OCI-LY7 (cell line): ENCODE measurements at regions not wholly inside any gene's neighbourhood (a gene's known extent, or its start where the extent isn't known, plus 50 kb on each side); places are given as distances from the start of the nearest gene placed in this dataset.
"Not testable (repeated sequence)": the region's sequence is repeated elsewhere in the genome, so short reads cannot be mapped to it uniquely, and the experiment has no call there.

Source experiments
- EZH2phosphoT487 ChIP-seq: fragments of 200-600 bp; sonication (generic); IDR thresholded peaks from 2 replicates; pipeline ENCODE4 v1.6.1; 2018; ENCODE audit warnings: low read depth, borderline replicate concordance, mild to moderate bottlenecking, mixed run types, antibody characterized with exemption, low read length, moderate library complexity, mixed read lengths
- TF ChIP-seq, protein P1 (sequence below): fragments of 200-600 bp; sonication (generic); conservative IDR thresholded peaks from 2 replicates; pipeline ENCODE4 v1.5.1; 2014; ENCODE audit warnings: mild to moderate bottlenecking, antibody characterized with exemption, low read length, moderate library complexity, mixed read lengths

GRCh38 chr20:5453745-5454144 lies 137.0 kb upstream of the PROKR2 start:
- TF ChIP-seq, protein P1, sequence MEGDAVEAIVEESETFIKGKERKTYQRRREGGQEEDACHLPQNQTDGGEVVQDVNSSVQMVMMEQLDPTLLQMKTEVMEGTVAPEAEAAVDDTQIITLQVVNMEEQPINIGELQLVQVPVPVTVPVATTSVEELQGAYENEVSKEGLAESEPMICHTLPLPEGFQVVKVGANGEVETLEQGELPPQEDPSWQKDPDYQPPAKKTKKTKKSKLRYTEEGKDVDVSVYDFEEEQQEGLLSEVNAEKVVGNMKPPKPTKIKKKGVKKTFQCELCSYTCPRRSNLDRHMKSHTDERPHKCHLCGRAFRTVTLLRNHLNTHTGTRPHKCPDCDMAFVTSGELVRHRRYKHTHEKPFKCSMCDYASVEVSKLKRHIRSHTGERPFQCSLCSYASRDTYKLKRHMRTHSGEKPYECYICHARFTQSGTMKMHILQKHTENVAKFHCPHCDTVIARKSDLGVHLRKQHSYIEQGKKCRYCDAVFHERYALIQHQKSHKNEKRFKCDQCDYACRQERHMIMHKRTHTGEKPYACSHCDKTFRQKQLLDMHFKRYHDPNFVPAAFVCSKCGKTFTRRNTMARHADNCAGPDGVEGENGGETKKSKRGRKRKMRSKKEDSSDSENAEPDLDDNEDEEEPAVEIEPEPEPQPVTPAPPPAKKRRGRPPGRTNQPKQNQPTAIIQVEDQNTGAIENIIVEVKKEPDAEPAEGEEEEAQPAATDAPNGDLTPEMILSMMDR: not testable (repeated sequence)
- TF ChIP-seq EZH2phosphoT487: not testable (repeated sequence)
